ENCODE measurements at regions not wholly inside any gene's neighbourhood (a gene's known extent, or its start where the extent isn't known, plus 50 kb on each side); places are given as distances from the start of the nearest gene placed in this dataset.

DNA sequence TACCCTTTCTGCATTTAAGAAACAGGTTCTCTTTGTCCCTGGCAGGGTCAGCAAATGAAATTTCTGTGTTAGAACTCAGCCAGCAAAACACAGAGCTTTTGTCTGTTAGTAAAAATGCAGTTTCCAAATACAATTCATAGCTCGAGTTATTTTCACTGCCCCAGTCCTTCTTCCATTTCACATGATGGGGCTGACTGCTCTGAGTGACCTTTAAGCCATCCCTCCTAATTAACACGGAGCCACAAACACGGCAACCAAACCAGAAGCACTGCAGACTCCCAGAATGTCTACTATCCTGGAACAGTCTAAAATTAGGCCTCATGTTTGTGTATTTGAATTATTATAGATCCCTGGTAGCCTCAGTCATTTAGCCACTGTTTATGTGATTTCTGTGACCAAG lies 99.1 kb upstream of the RGS4 start:
- TF ChIP-seq, protein P1, sequence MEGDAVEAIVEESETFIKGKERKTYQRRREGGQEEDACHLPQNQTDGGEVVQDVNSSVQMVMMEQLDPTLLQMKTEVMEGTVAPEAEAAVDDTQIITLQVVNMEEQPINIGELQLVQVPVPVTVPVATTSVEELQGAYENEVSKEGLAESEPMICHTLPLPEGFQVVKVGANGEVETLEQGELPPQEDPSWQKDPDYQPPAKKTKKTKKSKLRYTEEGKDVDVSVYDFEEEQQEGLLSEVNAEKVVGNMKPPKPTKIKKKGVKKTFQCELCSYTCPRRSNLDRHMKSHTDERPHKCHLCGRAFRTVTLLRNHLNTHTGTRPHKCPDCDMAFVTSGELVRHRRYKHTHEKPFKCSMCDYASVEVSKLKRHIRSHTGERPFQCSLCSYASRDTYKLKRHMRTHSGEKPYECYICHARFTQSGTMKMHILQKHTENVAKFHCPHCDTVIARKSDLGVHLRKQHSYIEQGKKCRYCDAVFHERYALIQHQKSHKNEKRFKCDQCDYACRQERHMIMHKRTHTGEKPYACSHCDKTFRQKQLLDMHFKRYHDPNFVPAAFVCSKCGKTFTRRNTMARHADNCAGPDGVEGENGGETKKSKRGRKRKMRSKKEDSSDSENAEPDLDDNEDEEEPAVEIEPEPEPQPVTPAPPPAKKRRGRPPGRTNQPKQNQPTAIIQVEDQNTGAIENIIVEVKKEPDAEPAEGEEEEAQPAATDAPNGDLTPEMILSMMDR (IDR thresholded peaks at IDR 0.05), result no peak
- no peak for TF ChIP-seq POLR2AphosphoS5 (IDR thresholded peaks at IDR 0.05)
- no peak for TF ChIP-seq POLR2A (IDR thresholded peaks at IDR 0.05)
- TF ChIP-seq EP300 (IDR thresholded peaks at IDR 0.05), result no peak
